ENCODE measurements at regions not wholly inside any gene's neighbourhood (a gene's known extent, or its start where the extent isn't known, plus 50 kb on each side); places are given as distances from the start of the nearest gene placed in this dataset.
A peak's percentile ranks its signal among the peaks of the same experiment; 100 is the strongest.

DNA sequence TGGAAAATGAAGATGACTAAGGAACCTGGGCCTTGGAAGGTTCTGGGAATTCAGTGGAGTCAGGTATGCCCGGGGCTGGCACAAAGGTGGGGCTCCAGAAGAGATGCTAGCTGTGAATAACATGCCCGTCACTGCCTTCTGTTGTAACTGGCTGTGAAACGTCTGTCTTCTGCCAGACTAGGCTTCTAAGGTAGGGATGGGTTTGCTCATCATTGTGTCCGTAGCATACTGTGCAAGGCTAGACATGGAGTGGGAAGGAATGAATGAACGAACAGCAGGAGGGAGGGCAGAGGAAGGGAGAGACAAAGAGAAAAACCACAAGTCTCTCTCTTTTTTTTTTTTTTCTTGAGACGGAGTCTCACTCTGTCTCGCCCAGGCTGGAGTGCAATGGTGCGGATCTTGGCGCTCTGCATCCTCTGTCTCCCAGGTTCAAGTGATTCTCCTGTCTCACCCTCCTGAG lies 327.4 kb downstream of the MN1 start:
- TF ChIP-seq, protein P1, sequence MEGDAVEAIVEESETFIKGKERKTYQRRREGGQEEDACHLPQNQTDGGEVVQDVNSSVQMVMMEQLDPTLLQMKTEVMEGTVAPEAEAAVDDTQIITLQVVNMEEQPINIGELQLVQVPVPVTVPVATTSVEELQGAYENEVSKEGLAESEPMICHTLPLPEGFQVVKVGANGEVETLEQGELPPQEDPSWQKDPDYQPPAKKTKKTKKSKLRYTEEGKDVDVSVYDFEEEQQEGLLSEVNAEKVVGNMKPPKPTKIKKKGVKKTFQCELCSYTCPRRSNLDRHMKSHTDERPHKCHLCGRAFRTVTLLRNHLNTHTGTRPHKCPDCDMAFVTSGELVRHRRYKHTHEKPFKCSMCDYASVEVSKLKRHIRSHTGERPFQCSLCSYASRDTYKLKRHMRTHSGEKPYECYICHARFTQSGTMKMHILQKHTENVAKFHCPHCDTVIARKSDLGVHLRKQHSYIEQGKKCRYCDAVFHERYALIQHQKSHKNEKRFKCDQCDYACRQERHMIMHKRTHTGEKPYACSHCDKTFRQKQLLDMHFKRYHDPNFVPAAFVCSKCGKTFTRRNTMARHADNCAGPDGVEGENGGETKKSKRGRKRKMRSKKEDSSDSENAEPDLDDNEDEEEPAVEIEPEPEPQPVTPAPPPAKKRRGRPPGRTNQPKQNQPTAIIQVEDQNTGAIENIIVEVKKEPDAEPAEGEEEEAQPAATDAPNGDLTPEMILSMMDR (conservative IDR thresholded peaks at IDR 0.05): no peak
- Mint-ChIP-seq H3K9me3 (peaks cover 2% of the 10 kb centered on the region), H3K4me1 (peaks cover 17% of the 10 kb centered on the region), H3K36me3 (ENCODE audit: low read depth) (no peaks in the 10 kb centered on the region), H3K27me3 (ENCODE audit: low read depth) (peaks cover 15% of the 10 kb centered on the region), H3K27ac (ENCODE audit: unreplicated experiment) (peak overlapping the region; percentile 97), H3K4me3 (no peak overlapping the region)
- DNase-seq (ENCODE audit: low read depth, low spot score): no peak

DNA sequence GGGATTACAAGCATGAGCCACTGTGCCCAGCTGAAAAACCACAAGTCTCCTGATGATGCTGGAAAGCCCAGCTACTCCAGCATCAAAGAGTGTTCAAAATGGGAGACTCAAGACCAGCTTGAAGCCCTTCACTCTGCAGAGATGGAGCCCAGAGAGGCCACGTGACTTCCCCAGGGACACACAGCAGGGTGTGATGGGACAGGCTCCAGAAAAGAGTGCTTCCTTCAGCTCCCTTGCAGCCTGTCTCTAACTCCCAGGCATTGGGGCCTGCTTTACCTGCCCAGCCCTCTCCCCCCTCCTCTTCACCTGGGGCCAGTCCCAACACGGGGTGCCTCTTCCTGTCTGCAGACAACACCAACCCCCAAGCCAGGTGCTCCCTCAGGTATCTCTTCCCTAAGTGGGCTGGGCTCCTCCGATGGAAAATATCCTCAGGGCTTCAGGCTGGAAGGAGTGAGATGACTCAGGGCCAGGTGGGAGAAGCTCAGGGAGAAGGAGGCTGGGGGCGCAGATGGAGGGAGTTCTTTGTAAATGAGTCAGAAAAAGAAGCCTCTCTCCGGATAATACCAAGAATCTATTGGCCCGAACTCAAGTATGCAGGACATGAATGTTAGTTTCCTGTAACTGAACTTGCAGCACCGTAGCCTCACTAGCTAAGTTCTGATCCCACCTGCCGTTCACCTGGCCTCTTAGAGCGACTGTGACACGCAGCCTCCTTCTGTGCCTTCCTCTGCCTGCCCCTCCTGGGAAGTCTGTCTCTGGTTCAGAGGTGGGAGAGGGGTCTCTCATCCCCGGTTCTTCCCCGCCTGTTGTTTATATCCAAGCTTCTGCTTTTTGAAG lies 326.6 kb downstream of the MN1 start:
- TF ChIP-seq, protein P1 (conservative IDR thresholded peaks at IDR 0.05): no peak
- H3K27ac Mint-ChIP-seq (ENCODE audit: unreplicated experiment): no peak overlapping the region
- DNase-seq (ENCODE audit: low read depth, low spot score): no peak
- H3K27me3 Mint-ChIP-seq (ENCODE audit: low read depth): peaks cover 18% of the 10 kb centered on the region
- H3K36me3 Mint-ChIP-seq (ENCODE audit: low read depth): no peaks in the 10 kb centered on the region
- peaks cover 24% of the 10 kb centered on the region for H3K4me1 Mint-ChIP-seq
- H3K9me3 Mint-ChIP-seq: peaks cover 2% of the 10 kb centered on the region
- H3K4me3 Mint-ChIP-seq: no peak overlapping the region

DNA sequence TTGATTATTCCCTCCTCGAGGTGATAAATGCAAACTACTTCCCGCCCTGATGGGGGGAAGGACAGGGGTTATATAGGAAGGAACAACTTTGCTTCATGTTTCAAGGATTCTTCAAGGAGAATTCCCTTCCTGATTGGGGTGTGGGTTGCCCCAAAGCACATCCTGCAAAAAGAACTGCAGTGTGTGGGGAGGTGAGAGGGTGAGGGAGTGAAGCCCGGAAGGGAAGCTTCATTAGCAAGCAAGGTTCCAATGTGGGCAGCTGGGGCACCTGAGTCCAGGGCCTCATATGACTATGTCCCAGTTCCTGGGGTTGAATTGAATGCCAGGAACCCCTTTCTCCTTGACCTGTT lies 326.0 kb downstream of the MN1 start:
- peaks cover 2% of the 10 kb centered on the region for H3K9me3 Mint-ChIP-seq
- H3K27ac Mint-ChIP-seq (ENCODE audit: unreplicated experiment): no peak overlapping the region
- peaks cover 30% of the 10 kb centered on the region for H3K4me1 Mint-ChIP-seq
- TF ChIP-seq, protein P1 (conservative IDR thresholded peaks at IDR 0.05): no peak
- no peaks in the 10 kb centered on the region for H3K36me3 Mint-ChIP-seq (ENCODE audit: low read depth)
- no peak for DNase-seq (ENCODE audit: low read depth, low spot score)
- peaks cover 18% of the 10 kb centered on the region for H3K27me3 Mint-ChIP-seq (ENCODE audit: low read depth)
- H3K4me3 Mint-ChIP-seq: no peak overlapping the region

DNA sequence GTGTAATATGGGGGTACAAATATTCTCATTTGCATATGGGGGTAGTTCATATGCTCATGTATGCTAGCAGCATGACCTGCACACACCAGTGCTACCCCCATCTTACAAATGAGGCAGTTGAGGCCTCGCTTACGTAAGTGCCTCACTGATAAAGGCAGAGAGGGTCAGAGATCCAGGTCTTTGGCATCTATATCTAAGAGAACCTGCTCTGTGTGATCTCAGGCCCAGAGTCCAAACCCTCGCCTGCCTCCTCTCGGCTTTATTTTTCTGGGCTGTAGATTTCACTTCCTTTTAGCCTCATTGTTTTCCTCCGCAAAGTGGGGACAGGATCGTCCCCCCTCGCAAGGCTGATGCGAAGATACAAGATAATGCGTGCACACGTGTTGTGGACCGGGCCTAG lies 325.2 kb downstream of the MN1 start:
- TF ChIP-seq, protein P1 (conservative IDR thresholded peaks at IDR 0.05): no peak
- peaks cover 38% of the 10 kb centered on the region for H3K4me1 Mint-ChIP-seq
- DNase-seq (ENCODE audit: low read depth, low spot score): no peak
- H3K9me3 Mint-ChIP-seq: peaks cover 2% of the 10 kb centered on the region
- H3K27ac Mint-ChIP-seq (ENCODE audit: unreplicated experiment): peak overlapping the region; percentile 73
- no peaks in the 10 kb centered on the region for H3K36me3 Mint-ChIP-seq (ENCODE audit: low read depth)
- peaks cover 18% of the 10 kb centered on the region for H3K27me3 Mint-ChIP-seq (ENCODE audit: low read depth)
- H3K4me3 Mint-ChIP-seq: peak overlapping the region; percentile 29

DNA sequence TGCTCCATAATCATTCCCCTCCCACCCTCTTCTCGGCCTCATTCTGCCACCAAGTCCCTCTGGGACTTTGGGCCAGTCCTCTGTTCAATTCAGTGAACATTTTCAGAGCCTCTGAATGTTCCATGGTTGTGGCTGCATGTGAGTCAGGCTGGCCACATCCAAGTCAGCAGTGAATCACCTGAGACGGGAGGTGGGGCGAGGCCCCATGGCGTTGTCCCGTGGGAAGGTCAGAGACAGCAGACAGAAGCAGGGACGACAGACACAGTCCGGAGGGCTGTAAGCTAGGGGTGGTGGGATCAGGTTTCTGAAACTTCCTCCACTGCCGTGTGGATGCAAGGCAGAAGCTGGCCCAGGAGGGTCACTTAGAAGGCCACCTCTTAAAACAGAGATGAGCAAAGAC lies 324.8 kb downstream of the MN1 start:
- Mint-ChIP-seq H3K27ac (ENCODE audit: unreplicated experiment) (peak overlapping the region; percentile 73), H3K4me1 (peaks cover 42% of the 10 kb centered on the region), H3K4me3 (peak overlapping the region; percentile 29), H3K36me3 (ENCODE audit: low read depth) (no peaks in the 10 kb centered on the region), H3K9me3 (peaks cover 2% of the 10 kb centered on the region), H3K27me3 (ENCODE audit: low read depth) (peaks cover 18% of the 10 kb centered on the region)
- TF ChIP-seq, protein P1 (conservative IDR thresholded peaks at IDR 0.05): no peak
- no peak for DNase-seq (ENCODE audit: low read depth, low spot score)
